VCaP (cell line): ENCODE measurements at regions not wholly inside any gene's neighbourhood (a gene's known extent, or its start where the extent isn't known, plus 50 kb on each side); places are given as distances from the start of the nearest gene placed in this dataset.

Source experiments
- H3K27ac ChIP-seq: fragments of 450-650 bp; 2 replicates; pipeline ENCODE4 v1.5.1; 2017
- CTCF ChIP-seq: fragments of 450-650 bp; conservative IDR thresholded peaks from 2 replicates; pipeline ENCODE4 v1.5.1; 2017; ENCODE audit warnings: mild to moderate bottlenecking, moderate library complexity

- H3K27ac ChIP-seq = peak overlapping the region; percentile 15; the same call in 1 of the 2 replicates
- no peak for TF ChIP-seq CTCF
Observed at GRCh38 chr18:34121200-34121721, 103.5 kb downstream of the NOL4 start.

DNA sequence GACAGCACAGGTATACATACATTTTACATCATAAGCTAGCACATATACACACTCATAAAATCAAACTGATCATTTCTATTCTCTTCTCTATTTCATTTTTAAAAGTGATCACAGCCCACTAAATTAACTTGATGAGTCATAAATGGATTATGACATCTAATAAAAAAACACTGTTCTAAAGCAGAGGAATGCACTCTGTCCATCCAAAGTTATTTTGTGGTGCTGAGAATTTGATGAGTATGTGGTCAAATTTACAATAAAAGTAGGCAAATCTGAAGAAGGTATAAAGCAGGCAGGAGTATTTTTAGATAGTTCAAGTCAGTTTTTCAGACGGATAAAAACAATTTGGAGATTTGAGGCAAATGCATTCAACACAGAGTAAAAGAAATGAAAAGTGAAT lies 104.4 kb downstream of the NOL4 start:
- TF ChIP-seq CTCF = no peak

GRCh38 chr18:34117319-34117718 lies 107.4 kb downstream of the NOL4 start:
- no peak overlapping the region for H3K27ac ChIP-seq

More for the DNA sequence above, 104.4 kb downstream of the NOL4 start:
- H3K27ac ChIP-seq = no peak overlapping the region

DNA sequence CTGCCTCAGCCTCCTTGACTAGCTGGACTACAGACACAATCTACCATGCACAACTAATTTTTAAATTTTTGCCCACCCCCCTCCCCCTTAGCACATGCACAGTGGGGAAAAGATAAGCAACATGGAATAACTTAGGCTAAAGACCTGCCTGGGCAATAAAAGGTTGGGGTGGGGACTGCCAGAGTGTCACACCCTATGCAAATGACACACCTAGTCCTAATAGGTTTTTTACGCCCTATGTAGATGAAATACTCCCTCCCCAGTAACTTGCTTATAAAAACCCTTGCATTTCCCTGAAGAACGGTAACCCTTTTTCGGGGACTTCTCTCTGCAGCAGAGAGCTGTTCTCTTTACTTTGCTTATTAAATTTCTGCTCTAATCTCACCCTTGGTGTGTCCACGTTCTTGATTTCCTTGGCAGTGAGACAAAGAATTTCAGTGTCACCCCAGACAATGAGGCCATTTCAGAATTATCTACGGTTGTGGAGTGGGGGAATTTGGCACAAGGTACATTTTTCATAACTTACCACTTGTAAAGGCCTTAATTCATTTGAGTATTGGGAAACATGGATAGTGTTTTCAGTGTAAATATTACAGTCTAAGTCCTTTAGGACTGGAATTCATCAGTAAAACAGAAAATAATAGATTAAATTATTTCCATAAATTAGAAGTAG lies 109.2 kb downstream of the NOL4 start:
- H3K27ac ChIP-seq = no peak overlapping the region

More at GRCh38 chr18:34117319-34117718, 107.4 kb downstream of the NOL4 start:
- no peak for TF ChIP-seq CTCF

GRCh38 chr18:34114996-34115395 lies 109.7 kb downstream of the NOL4 start:
- TF ChIP-seq CTCF = no peak
- no peak overlapping the region for H3K27ac ChIP-seq

More for the DNA sequence above, 109.2 kb downstream of the NOL4 start:
- TF ChIP-seq CTCF = no peak

- no peak for TF ChIP-seq CTCF
Observed at GRCh38 chr18:34108206-34108605, 116.5 kb downstream of the NOL4 start.

DNA sequence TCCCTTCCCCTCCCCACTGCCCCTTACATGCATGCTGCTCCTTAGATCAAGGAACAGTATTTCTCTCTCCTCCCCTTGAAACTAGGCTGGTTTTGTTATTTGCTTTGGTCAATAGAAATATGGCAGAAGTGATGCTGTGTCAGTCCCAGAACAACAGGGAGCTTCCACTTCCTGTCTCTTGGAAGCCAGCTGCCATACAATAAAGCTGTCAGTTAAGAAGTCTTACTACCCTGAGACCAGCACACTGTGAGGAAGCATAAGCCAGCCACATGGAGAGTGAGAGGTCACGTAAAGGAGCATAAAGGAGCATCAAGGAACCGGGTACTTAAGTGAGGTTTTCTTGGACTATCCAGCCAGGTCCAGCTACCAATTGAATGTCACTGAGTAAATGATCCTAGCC lies 126.6 kb downstream of the NOL4 start:
- TF ChIP-seq CTCF = no peak
- H3K27ac ChIP-seq = no peak overlapping the region

More at GRCh38 chr18:34108206-34108605, 116.5 kb downstream of the NOL4 start:
- H3K27ac ChIP-seq = no peak overlapping the region
